Coronary artery (tissue), 2 donors: ENCODE measurements at regions not wholly inside any gene's neighbourhood (a gene's known extent, or its start where the extent isn't known, plus 50 kb on each side); places are given as distances from the start of the nearest gene placed in this dataset.
"Not testable (repeated sequence)": the region's sequence is repeated elsewhere in the genome, so short reads cannot be mapped to it uniquely, and the experiment has no call there.

Experiments used
- DNase-seq: peaks from one replicate; pipeline ENCODE4 v3.0.0-alpha.2; 2017; ENCODE audit warnings: low spot score
- H3K27ac ChIP-seq, 2 donors: fragments of 200-600 bp; sonication (generic); one replicate each; pipeline ENCODE4 v1.5.1; 2016 to 2019
- H3K4me3 ChIP-seq: fragments of 200-600 bp; sonication (generic); 2 replicates; pipeline ENCODE4 v1.5.1; 2016; ENCODE audit warnings: mild to moderate bottlenecking, moderate library complexity
- TF ChIP-seq, protein P1 (sequence below): fragments of 200-600 bp; sonication (generic); IDR thresholded peaks from one replicate; pipeline ENCODE4 v1.5.1; 2019; ENCODE audit warnings: antibody characterized with exemption

GRCh38 chr11:87583931-87584330 lies 546.2 kb downstream of the TMEM135 start:
- Histone ChIP-seq H3K4me3 (no peak overlapping the region), H3K27ac (no peak overlapping the region)
- no peak for DNase-seq
- TF ChIP-seq, protein P1, sequence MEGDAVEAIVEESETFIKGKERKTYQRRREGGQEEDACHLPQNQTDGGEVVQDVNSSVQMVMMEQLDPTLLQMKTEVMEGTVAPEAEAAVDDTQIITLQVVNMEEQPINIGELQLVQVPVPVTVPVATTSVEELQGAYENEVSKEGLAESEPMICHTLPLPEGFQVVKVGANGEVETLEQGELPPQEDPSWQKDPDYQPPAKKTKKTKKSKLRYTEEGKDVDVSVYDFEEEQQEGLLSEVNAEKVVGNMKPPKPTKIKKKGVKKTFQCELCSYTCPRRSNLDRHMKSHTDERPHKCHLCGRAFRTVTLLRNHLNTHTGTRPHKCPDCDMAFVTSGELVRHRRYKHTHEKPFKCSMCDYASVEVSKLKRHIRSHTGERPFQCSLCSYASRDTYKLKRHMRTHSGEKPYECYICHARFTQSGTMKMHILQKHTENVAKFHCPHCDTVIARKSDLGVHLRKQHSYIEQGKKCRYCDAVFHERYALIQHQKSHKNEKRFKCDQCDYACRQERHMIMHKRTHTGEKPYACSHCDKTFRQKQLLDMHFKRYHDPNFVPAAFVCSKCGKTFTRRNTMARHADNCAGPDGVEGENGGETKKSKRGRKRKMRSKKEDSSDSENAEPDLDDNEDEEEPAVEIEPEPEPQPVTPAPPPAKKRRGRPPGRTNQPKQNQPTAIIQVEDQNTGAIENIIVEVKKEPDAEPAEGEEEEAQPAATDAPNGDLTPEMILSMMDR: no peak

GRCh38 chr11:87575088-87575487 lies 537.4 kb downstream of the TMEM135 start:
- no peak for DNase-seq
- no peak overlapping the region for H3K4me3 ChIP-seq
- TF ChIP-seq, protein P1: no peak

GRCh38 chr11:87574193-87574592 lies 536.5 kb downstream of the TMEM135 start:
- no peak overlapping the region for H3K4me3 ChIP-seq
- TF ChIP-seq, protein P1: no peak
- H3K27ac ChIP-seq: no peak overlapping the region
- no peak for DNase-seq

More at GRCh38 chr11:87575088-87575487, 537.4 kb downstream of the TMEM135 start:
- no peak overlapping the region for H3K27ac ChIP-seq

- Histone ChIP-seq H3K4me3 (no peak overlapping the region), H3K27ac (no peak overlapping the region)
- DNase-seq: no peak
- TF ChIP-seq, protein P1: no peak
Observed at GRCh38 chr11:87573708-87574107, 536.0 kb downstream of the TMEM135 start.

DNA sequence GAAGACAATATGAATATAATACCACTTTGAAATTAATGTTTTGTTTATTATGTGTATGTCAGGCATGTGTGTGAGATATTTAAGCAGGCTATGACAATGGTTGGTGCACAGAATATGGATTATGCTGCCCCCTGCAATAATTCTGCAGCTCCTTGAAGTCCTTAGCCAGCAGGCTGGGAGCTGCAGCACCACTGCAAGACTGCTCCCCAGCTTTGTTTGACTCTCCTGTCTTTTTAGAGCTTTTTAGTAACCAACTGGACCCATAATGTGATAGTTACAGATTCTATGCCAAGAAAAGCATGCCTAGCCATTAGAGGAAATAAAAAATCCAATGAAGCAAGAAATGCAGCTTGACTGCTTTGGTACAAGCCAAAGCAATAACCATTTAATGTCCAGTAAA lies 535.1 kb downstream of the TMEM135 start:
- TF ChIP-seq, protein P1: no peak
- Histone ChIP-seq H3K4me3 (no peak overlapping the region), H3K27ac (no peak overlapping the region)
- DNase-seq: no peak

DNA sequence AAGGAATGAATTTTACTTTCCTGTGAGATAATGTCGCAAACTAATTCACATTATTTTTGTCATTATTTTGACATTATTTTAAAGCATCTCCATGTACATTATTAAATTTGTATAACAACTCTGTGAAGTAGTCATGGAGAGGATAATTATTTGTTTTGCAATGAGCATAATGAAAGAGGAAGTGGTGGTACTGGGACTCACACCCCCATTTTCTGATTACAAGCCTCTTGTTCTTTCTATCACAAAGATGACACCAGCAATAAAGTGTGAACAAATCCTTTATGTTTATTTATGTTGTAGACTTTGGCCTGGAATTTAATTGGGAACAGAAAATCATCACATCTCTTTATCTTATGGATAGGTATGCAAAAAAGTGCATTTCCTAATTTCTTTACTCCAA lies 522.6 kb downstream of the TMEM135 start:
- Histone ChIP-seq H3K27ac (no peak overlapping the region), H3K4me3 (no peak overlapping the region)
- DNase-seq: no peak
- TF ChIP-seq, protein P1: no peak

DNA sequence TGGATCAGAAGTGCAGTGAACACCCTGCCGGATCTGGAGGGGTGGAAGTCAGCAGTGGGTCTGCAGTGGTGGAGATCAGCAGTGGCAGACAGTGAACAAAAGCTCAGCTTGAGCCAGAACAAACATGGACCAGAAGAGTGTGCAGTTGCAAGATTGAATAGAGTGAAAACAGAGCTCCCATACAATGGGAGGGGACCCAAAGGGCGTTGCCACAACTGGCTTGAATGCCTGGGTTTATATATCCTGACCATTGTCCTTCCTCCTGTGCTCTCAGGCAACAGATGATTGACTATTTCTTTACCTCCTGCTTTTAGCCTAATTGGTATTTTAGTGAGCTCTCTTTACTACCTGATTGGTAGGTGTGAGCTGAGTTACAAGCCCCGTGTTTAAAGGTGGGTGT lies 522.1 kb downstream of the TMEM135 start:
- DNase-seq, H3K27ac ChIP-seq, H3K4me3 ChIP-seq: not testable (repeated sequence)

DNA sequence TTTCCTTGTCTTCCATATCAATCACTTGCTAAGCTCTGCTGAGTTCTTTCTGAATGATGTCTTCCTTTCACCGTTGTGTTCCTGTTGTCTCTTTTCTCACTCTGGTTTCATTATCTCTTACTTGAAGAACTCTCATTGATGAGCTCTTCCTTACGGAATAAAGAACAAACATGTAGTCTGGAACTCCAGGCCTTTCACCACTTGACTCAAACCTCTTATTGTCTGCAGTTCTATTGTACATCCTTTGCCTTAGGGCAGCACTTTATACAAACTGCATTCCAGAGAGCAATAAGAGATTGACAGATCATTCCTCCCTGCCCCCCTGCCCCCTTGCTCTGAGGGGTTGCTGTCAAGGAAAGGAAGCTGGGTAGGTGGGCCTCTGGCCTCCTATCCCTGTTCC lies 517.4 kb downstream of the TMEM135 start:
- Histone ChIP-seq H3K27ac (no peak overlapping the region), H3K4me3 (no peak overlapping the region)
- TF ChIP-seq, protein P1: no peak
- no peak for DNase-seq
